ENCODE measurements at regions not wholly inside any gene's neighbourhood (a gene's known extent, or its start where the extent isn't known, plus 50 kb on each side); places are given as distances from the start of the nearest gene placed in this dataset.

GRCh38 chr4:13174926-13175325 is 309.2 kb downstream of the RAB28 start:
- no peaks in the 10 kb centered on the region for H3K79me2 ChIP-seq (replicated peaks; ENCODE audit: insufficient read depth, low read length)
- H3K36me3 ChIP-seq (ENCODE audit: insufficient read depth, low read length) = no peaks in the 10 kb centered on the region
- no peaks in the 10 kb centered on the region for H3F3A ChIP-seq (ENCODE audit: insufficient read depth, low read length, poor library complexity, severe bottlenecking)
- H3K9me2 ChIP-seq (ENCODE audit: insufficient read depth, low read length) = no peaks in the 10 kb centered on the region
- no peak for TF ChIP-seq EP300 (conservative IDR thresholded peaks at IDR 0.05; ENCODE audit: poor library complexity, severe bottlenecking)
- no peak overlapping the region for H2AFZ ChIP-seq (ENCODE audit: low read depth, low read length)
- H3K4me3 ChIP-seq (ENCODE audit: low read length) = no peak overlapping the region
- H4K20me1 ChIP-seq (ENCODE audit: insufficient read depth) = no peaks in the 10 kb centered on the region
- no peak overlapping the region for H3K9ac ChIP-seq (ENCODE audit: low read length)
- no peaks in the 10 kb centered on the region for H3K27me3 ChIP-seq (ENCODE audit: insufficient read depth, low read depth, low read length)
- H3K4me2 ChIP-seq (ENCODE audit: low read length) = no peak overlapping the region
- H3K27ac ChIP-seq (ENCODE audit: low read length) = no peak overlapping the region
- H3K9me3 ChIP-seq (ENCODE audit: low read length) = no peaks in the 10 kb centered on the region

DNA sequence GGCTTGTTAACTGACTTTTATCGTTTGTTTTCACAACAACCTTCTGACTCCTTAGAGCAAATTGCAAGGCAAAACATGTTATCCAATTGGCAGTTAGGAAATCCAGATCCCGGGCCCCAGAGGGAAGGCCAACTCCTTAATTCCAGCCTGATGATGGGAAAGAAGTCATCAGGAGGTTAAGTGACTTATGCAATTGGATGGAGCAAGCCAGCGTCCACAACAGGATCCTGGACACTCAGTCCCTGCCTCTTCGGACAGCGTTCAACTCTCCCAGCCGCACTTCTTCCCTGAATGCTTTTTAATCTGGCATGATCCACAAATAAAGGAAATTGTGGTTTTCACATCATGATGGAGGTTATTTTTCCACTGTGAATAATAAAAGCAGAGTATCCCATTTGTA is 310.1 kb downstream of the RAB28 start:
- H3K36me3 ChIP-seq (ENCODE audit: insufficient read depth, low read length) = no peaks in the 10 kb centered on the region
- no peaks in the 10 kb centered on the region for H3K9me2 ChIP-seq (ENCODE audit: insufficient read depth, low read length)
- no peaks in the 10 kb centered on the region for H3K9me3 ChIP-seq (ENCODE audit: low read length)
- TF ChIP-seq POLR2AphosphoS5 (IDR thresholded peaks at IDR 0.05) = no peak
- no peak for TF ChIP-seq MXI1 (conservative IDR thresholded peaks at IDR 0.05; ENCODE audit: poor library complexity, severe bottlenecking)
- no peak for TF ChIP-seq TAF1 (IDR thresholded peaks at IDR 0.05; ENCODE audit: low read depth)
- no peak for TF ChIP-seq CTCF (IDR thresholded peaks at IDR 0.05; ENCODE audit: poor library complexity, severe bottlenecking)
- no peak for TF ChIP-seq RAD21 (conservative IDR thresholded peaks at IDR 0.05)
- TF ChIP-seq EP300 (conservative IDR thresholded peaks at IDR 0.05; ENCODE audit: poor library complexity, severe bottlenecking) = no peak
- no peak for TF ChIP-seq EZH2 (IDR thresholded peaks at IDR 0.05; ENCODE audit: borderline replicate concordance, insufficient read depth, low read length, poor library complexity, severe bottlenecking)
- TF ChIP-seq, protein P1, sequence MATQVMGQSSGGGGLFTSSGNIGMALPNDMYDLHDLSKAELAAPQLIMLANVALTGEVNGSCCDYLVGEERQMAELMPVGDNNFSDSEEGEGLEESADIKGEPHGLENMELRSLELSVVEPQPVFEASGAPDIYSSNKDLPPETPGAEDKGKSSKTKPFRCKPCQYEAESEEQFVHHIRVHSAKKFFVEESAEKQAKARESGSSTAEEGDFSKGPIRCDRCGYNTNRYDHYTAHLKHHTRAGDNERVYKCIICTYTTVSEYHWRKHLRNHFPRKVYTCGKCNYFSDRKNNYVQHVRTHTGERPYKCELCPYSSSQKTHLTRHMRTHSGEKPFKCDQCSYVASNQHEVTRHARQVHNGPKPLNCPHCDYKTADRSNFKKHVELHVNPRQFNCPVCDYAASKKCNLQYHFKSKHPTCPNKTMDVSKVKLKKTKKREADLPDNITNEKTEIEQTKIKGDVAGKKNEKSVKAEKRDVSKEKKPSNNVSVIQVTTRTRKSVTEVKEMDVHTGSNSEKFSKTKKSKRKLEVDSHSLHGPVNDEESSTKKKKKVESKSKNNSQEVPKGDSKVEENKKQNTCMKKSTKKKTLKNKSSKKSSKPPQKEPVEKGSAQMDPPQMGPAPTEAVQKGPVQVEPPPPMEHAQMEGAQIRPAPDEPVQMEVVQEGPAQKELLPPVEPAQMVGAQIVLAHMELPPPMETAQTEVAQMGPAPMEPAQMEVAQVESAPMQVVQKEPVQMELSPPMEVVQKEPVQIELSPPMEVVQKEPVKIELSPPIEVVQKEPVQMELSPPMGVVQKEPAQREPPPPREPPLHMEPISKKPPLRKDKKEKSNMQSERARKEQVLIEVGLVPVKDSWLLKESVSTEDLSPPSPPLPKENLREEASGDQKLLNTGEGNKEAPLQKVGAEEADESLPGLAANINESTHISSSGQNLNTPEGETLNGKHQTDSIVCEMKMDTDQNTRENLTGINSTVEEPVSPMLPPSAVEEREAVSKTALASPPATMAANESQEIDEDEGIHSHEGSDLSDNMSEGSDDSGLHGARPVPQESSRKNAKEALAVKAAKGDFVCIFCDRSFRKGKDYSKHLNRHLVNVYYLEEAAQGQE (IDR thresholded peaks at IDR 0.05; ENCODE audit: borderline replicate concordance) = no peak
- TF ChIP-seq SMC3 (conservative IDR thresholded peaks at IDR 0.05; ENCODE audit: poor library complexity) = no peak
- H2AFZ ChIP-seq (ENCODE audit: low read depth, low read length) = no peak overlapping the region
- no peaks in the 10 kb centered on the region for H4K20me1 ChIP-seq (ENCODE audit: insufficient read depth)
- H3F3A ChIP-seq (ENCODE audit: insufficient read depth, low read length, poor library complexity, severe bottlenecking) = no peaks in the 10 kb centered on the region
- H3K79me2 ChIP-seq (replicated peaks; ENCODE audit: insufficient read depth, low read length) = no peaks in the 10 kb centered on the region
- H3K27me3 ChIP-seq (ENCODE audit: insufficient read depth, low read depth, low read length) = no peaks in the 10 kb centered on the region
- H3K9ac ChIP-seq (ENCODE audit: low read length) = no peak overlapping the region
- no peak overlapping the region for H3K4me3 ChIP-seq (ENCODE audit: low read length)
- H3K4me2 ChIP-seq (ENCODE audit: low read length) = no peak overlapping the region
- no peak overlapping the region for H3K27ac ChIP-seq (ENCODE audit: low read length)
